ENCODE measurements at regions not wholly inside any gene's neighbourhood (a gene's known extent, or its start where the extent isn't known, plus 50 kb on each side); places are given as distances from the start of the nearest gene placed in this dataset.

DNA sequence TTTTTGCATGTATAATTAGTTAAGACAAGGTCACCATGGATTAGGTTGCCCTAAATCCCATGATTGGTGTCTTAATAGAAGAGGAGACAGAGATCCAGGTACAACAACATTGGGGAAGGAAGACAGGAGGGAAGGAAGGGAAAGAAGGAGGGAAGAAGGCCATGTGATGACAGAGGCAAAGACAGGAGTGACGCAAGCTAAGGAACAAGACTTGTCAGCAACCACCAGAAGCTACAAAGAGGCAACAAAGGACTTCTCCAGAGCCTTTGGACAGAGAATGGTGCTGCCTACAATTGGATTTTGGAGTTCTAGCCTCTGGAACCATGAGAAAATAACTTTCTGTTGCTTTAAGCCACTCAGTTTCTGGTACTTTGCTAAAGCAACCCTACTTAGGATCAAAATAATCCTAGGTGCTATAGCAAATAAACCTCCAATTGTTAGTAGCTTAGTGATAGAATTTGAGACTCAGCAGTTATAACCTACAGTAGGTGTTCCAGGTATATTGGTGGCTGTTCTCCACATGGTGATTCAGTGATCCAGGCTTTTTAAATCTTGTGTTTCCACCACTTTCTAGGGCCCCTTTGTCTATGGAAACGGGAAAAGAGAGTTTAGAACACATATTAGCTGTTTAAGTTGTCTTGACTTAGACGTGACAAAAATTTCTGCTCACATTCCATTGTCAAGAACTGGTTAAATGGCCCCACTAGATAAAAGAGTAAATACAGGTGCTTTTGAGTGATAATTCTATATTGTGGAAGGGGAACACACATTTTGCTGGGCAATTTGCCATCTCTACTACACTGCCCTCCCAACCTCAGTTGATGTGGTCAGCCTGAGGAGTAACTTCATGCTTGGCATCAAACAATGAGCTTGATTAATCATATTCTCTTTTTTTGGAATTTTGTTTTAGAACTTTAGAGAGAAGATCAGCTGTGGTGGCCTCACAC, 70.5 kb upstream of the SP4 start:
- no peak for DNase-seq (ENCODE audit: low read depth in 2 of 3, low spot score in 2 of 3)

DNA sequence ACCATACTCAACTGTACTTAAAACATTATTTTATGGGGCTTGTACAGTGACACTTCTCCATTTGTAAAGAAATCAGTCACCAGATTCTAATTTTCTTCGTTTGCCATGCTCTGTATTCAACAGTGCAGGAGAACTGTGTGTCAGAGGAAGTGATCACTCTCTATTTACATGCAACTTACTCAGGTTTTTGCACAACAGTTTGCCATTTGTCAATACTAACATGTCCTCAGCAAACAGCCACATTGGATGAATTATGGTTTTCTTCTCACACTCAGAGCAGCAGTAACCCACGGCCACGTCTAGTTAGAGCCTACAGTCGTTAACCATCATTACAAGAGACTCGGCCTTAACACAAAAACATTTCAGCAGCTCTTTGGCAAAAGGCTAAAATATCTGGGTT, 69.2 kb upstream of the SP4 start:
- no peak for DNase-seq (ENCODE audit: low read depth in 2 of 3, low spot score in 2 of 3)

DNA sequence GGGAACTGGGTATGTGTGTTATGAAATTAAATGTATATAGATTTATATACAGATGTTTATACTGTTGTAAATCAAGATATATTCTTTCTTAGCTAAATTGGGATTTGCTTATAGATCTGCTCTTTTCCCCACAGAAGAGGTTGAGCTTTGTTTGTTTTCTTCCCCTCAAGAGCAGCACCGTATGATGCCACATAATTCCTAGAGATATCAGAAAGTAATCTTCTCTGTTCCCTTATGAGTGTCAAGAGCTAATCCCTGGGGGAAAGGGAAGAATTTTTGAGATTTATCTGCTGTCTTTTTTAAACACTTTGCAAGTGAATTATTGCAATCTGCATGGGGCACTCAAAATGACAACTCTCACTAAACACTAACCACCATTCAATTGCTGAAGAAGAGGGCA, 68.7 kb upstream of the SP4 start:
- DNase-seq (ENCODE audit: low read depth in 2 of 3, low spot score in 2 of 3): no peak

DNA sequence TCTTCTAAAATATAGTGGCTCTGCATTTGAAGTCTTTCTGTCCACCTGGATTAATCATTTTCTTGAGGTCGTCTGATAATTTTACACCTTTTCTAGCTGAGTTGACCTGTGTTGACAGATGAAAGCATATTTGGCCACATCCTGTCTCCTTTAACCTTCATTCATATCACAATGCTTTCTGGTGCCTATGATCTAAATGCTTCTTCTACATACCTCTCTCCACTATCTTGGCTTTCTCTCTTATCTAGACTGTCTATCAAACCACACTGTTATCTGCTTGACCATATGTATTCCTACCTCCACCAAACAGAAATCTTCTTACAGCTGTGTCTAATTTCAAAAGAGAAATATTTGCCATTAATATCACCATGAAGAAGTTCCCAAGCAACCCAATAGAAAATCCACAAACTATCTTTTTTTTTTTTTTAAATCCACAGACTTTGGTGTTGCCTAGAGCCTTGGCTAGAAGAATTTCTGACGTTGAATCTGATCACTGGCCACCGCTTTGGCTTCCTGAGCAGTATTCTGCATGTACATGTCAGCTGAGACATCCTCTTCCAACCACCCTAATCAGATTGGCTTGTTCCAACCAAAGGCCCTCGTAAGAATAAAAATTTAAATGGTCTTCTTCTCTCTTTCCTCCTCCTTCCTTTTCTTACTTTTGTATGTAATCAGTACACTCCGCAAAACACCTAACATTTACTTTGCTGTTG, 66.3 kb upstream of the SP4 start:
- no peak for DNase-seq (ENCODE audit: low read depth in 2 of 3, low spot score in 2 of 3)

DNA sequence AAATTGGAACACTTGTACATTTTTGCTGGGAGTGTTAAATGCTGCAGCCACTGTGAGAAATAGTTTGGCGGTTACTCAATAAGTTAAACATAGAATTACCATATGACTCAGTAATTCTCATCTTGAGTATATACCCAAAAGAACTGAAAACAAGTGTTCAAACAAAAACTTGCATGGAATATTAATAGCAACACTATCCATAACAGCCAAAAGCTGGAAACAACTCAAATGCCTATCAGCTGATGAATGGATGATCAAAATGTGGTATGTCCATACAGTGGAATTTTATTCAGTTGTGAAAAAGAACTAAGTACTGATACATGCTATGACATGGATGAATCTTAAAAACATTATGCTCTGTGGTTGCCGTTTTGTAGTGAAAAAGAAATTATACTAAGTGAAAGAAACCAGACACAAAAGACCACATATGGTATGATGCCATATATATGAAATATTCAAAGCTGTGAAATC, 63.0 kb upstream of the SP4 start:
- no peak for DNase-seq (ENCODE audit: low read depth in 2 of 3, low spot score in 2 of 3)

DNA sequence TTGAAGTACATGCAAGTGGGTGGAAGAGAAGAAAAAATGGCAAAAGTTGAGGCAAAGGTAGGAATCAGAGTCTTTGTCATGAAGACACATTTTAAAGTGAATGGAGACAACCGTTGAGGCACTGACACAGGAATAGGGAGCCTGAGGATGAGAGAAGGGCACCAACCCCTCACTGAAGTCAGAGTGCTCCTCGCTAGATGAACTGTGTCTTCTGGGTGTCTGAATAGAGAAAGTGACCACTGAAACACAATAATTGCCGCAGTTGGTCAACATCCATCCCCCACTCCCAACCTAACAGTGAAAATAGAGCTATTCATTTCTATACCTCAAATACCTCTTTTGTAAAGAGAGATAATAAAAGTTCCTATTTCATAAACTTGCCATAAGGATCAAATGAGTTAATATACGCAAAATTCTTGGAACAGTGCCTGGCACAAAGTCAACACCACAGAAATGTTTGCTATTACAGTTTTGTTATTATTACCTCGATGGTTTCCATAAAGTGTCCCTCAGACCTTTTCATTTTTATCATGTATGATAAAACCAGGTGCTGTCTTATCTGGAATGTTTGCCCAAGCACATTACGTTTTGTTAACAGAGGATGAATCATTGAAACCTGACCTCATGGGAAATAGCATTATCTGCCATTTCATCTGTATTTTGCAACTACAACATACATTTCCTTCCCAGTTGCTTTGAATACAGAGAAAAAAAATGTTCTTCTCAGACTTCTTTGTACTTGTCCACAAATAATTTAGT, 61.8 kb upstream of the SP4 start:
- DNase-seq (ENCODE audit: low read depth in 2 of 3, low spot score in 2 of 3): no peak

DNA sequence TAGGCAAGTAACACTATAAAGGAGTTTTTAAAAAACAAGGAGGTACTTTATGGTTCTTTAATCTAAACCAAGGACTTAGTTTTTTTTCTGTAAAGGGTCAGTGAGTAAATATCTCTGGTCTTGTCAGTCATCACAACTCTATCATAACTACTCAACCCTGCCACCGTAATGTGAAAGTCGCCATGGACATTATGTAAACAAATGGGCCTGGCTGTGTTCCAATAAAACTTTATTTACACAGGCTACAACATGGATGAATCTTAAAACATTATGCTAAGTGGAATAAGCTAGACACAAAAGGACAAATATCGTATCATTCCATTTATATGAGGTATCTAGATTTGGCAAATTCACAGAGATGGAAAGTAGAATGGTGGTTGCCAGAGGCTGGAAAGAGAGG, 60.8 kb upstream of the SP4 start:
- DNase-seq (ENCODE audit: low read depth in 2 of 3, low spot score in 2 of 3): no peak

DNA sequence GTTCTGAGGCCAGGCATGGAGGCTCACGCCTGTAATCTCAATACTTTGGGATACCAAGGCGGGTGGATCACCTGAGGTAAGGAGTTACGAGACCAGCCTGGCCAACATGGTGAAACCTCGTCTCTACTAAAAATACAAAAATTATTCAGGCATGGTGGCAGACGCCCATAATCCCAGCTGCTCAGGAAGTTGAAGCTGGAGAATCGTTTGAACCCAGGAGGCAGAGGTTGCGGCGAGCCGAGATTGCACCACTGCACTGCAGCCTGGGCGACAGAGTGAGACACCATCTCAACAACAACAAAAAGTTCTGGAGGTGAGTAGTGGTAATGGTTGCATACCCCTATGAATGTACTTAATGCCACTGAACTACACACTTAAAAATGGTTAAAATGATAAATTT, 60.3 kb upstream of the SP4 start:
- no peak for DNase-seq (ENCODE audit: low read depth in 2 of 3, low spot score in 2 of 3)

DNA sequence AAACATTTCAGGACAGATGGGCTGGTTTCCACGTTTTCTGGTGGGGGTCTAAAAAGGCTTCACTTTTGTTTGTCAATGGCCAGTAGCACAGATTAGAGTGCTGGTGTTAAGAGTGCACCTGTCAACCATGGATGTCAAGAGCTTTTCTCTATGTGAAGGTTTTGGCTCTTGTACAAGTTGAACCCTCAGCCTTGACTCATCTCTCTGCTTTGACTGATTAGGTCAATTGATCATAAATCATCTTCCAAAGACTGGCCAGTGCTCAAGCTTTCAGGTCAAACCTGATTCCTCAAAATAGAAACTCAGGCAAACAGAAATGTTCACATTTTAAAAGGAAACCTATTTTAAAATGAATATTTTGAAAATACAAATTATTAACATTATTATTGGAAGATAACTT, 59.6 kb upstream of the SP4 start:
- no peak for DNase-seq (ENCODE audit: low read depth in 2 of 3, low spot score in 2 of 3)

DNA sequence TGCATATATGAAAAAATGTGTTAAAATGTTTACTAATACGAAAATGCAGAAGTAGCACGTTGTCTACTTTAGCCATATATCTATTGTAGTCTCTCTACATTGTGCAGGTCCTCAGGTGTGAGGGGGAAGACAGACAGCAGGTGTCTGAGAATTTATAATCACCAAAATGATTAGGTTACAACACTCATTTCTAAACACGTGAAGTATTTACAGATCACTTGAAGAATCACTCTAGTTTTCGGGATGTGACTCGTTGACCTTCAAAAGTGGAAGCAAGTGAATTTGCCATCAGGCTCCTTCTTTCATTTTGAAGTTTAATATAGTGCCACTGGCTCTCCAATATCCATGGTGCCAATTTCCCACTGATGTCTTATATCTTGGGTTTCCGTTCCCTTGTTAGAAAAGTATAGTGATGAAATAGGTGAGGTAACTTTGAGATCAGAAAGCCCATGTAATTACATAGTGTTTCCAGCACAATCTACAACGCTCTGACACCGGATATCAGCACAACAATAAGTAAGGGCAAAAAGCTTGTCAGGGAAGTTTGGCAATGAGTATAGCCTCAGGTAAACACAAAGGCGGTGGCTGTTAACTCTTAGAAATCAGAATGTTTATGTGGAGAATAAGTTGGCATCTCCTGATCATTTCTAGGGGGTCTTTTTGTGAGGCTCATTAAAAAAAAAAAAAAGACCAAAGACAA, 57.5 kb upstream of the SP4 start:
- DNase-seq (ENCODE audit: low read depth in 2 of 3, low spot score in 2 of 3): no peak

DNA sequence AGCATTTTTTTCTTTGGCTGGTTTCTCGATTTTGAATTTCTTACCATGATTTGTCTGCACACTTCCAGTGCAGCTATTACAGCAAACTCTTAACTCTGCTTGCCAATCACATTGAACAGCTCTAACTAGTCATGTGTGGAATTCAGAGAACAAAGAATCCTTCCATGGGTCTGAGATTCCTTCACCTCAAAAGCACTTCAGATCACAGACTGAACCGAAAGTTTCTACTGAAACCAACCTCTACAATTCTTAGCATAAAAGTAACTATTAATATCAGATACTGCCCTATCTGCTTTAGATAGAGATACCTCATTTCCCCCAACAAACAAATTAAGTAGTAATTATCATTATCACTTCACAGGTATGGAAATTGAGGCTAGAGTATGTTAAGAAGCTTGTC, 56.5 kb upstream of the SP4 start:
- no peak for DNase-seq (ENCODE audit: low read depth in 2 of 3, low spot score in 2 of 3)

DNA sequence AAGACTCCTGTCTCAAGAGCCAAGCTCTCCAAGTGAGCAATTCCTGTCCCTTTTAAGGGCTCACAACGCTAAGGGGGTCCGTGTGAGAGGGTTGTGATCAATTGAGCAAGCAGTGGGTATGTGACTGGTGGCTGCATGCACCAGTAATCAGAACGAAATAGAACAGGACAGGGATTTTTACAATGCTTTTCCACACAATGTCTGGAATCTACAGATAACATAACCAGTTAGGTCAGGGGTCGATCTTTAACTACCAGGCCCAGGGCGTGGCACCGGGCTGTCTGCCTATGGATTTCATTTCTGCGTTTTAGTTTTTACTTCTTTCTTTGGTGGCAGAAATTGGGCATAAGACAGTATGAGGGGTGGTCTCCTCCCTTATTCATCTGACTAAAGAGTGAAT, 54.9 kb upstream of the SP4 start:
- DNase-seq (ENCODE audit: low read depth in 2 of 3, low spot score in 2 of 3): no peak

DNA sequence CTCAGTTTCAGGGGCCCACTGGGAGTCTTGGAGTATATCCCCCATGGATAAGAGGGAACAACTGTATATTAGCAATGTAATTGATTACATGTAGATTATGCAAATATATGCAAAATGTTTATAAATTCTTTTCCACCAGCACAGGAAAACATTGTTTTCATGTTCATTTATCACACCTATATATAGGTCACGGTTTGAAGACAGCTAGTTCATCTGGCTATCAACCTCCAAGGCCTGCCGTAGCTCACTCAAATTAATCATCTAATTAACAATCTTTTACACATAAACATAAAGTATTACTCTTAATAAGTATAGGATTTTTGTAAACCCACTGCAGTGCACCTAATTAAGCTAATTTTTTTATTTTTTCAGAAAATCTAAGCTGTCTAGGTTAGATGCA, 53.7 kb upstream of the SP4 start:
- no peak for DNase-seq (ENCODE audit: low read depth in 2 of 3, low spot score in 2 of 3)

DNA sequence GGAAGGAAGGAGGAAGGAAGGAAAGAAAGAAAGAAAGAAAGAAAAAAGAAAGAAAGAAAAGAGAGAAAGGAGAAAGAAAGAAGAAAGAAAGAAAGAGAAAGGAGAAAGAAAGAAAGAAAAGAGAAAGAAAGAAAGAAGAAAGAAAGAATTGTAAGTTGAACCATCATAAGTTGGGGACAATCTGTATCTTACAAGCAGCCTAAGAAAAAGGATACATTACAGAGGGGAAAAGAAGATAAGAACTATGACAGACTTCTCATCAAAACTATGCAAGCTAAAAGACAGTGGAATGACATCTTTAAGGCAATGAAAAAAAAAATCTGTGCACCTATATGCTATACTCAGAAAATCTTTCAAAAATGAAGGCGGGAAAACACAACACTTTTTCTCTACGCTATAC, 50.3 kb upstream of the SP4 start:
- DNase-seq (ENCODE audit: low read depth in 2 of 3, low spot score in 2 of 3): no peak
